Vagina (tissue), 2 donors: ENCODE measurements at regions not wholly inside any gene's neighbourhood (a gene's known extent, or its start where the extent isn't known, plus 50 kb on each side); places are given as distances from the start of the nearest gene placed in this dataset.

ENCODE experiments used
- DNase-seq, 2 donors: peaks; one replicate each; pipeline ENCODE4 v3.0.0-alpha.2; 2017; ENCODE audit errors: extremely low spot score in 2 of 2
- H3K27ac ChIP-seq: fragments of 200-600 bp; sonication (generic); one replicate; pipeline ENCODE4 v1.5.1; 2019
- H3K27me3 ChIP-seq: fragments of 200-600 bp; sonication (generic); one replicate; pipeline ENCODE4 v1.5.1; 2019
- H3K36me3 ChIP-seq, 2 donors: fragments of 200-600 bp; sonication (generic); one replicate each; pipeline ENCODE4 v1.5.1; 2017 to 2019
- H3K4me1 ChIP-seq: fragments of 200-600 bp; sonication (generic); one replicate; pipeline ENCODE4 v1.5.1; 2019
- H3K4me3 ChIP-seq, 2 donors: fragments of 200-600 bp; sonication (generic); 1 replicate in 1 of 2; 2 replicates in 1 of 2; pipeline ENCODE4 v1.5.1; 2016 to 2019
- H3K9me3 ChIP-seq: fragments of 200-600 bp; sonication (generic); one replicate; pipeline ENCODE4 v1.5.1; 2019
- CTCF ChIP-seq, 3 experiments: fragments of 450-650 bp in 2 of 3; fragments of 200-600 bp in 1 of 3; sonication (generic) in 1 of 3; IDR thresholded peaks; one replicate each; pipeline ENCODE4 v1.5.1; 2017 to 2019; ENCODE audit warnings: antibody characterized with exemption in 3 of 3, mild to moderate bottlenecking in 2 of 3, moderate library complexity in 2 of 3
- POLR2A ChIP-seq, 2 donors: fragments of 450-650 bp; IDR thresholded peaks; one replicate each; pipeline ENCODE4 v1.6.1; 2017; ENCODE audit warnings: antibody characterized with exemption in 2 of 2, mild to moderate bottlenecking in 2 of 2, moderate library complexity in 2 of 2
- POLR2AphosphoS5 ChIP-seq, 2 donors: sonication (generic); formaldehyde crosslinking; IDR thresholded peaks; one replicate each; pipeline ENCODE4 v1.9.0; 2017; ENCODE audit warnings: antibody characterized with exemption in 2 of 2, mild to moderate bottlenecking in 2 of 2, low read depth in 1 of 2; ENCODE audit not compliant: insufficient read depth in 1 of 2
- intact Hi-C: fragments of 100-400 bp; cut with DNase I; formaldehyde crosslinking; loops from one replicate; pipeline ENCODE4 v1.15.1; 2023

- no peaks in the 10 kb centered on the region for H3K27me3 ChIP-seq
- no peak for DNase-seq
- no peaks in the 10 kb centered on the region for H3K36me3 ChIP-seq
- H3K9me3 ChIP-seq, result no peaks in the 10 kb centered on the region
- no peak overlapping the region for H3K27ac ChIP-seq
- intact Hi-C loops, result no loop called here
- TF ChIP-seq CTCF (IDR thresholded peaks at IDR 0.05) (no peak), POLR2AphosphoS5 (IDR thresholded peaks at IDR 0.05; ENCODE audit: insufficient read depth in 1 of 2, low read depth in 1 of 2) (no peak), POLR2A (IDR thresholded peaks at IDR 0.05) (no peak)
- no peaks in the 10 kb centered on the region for H3K4me1 ChIP-seq
- no peak overlapping the region for H3K4me3 ChIP-seq
Measured at GRCh38 chr21:19908390-19908789, 1089.8 kb upstream of the NCAM2 start.

- H3K4me3 ChIP-seq, result no peak overlapping the region
- H3K27me3 ChIP-seq, result no peaks in the 10 kb centered on the region
- no peak for DNase-seq
- no peaks in the 10 kb centered on the region for H3K4me1 ChIP-seq
- intact Hi-C loops, result no loop called here
- no peak for TF ChIP-seq POLR2A (IDR thresholded peaks at IDR 0.05)
- H3K27ac ChIP-seq, result no peak overlapping the region
- H3K36me3 ChIP-seq, result no peaks in the 10 kb centered on the region
- no peaks in the 10 kb centered on the region for H3K9me3 ChIP-seq
Measured at GRCh38 chr21:19914028-19914427, 1084.2 kb upstream of the NCAM2 start.

- no peaks in the 10 kb centered on the region for H3K4me1 ChIP-seq
- TF ChIP-seq CTCF (IDR thresholded peaks at IDR 0.05) (no peak), POLR2AphosphoS5 (IDR thresholded peaks at IDR 0.05; ENCODE audit: insufficient read depth in 1 of 2, low read depth in 1 of 2) (no peak)
- H3K27ac ChIP-seq, result no peak overlapping the region
- no peaks in the 10 kb centered on the region for H3K36me3 ChIP-seq
- no peaks in the 10 kb centered on the region for H3K9me3 ChIP-seq
- intact Hi-C loops, result no loop called here
- no peak overlapping the region for H3K4me3 ChIP-seq
- DNase-seq, result no peak
- no peaks in the 10 kb centered on the region for H3K27me3 ChIP-seq
Measured at GRCh38 chr21:19921211-19921610, 1077.0 kb upstream of the NCAM2 start.

GRCh38 chr21:19922122-19922521 lies 1076.1 kb upstream of the NCAM2 start:
- H3K36me3 ChIP-seq, result no peaks in the 10 kb centered on the region
- TF ChIP-seq POLR2AphosphoS5 (IDR thresholded peaks at IDR 0.05; ENCODE audit: insufficient read depth in 1 of 2, low read depth in 1 of 2) (no peak), CTCF (IDR thresholded peaks at IDR 0.05) (no peak), POLR2A (IDR thresholded peaks at IDR 0.05) (no peak)
- intact Hi-C loops, result no loop called here

GRCh38 chr21:19935467-19935866 lies 1062.7 kb upstream of the NCAM2 start:
- DNase-seq, result no peak
- intact Hi-C loops, result no loop called here
- Histone ChIP-seq H3K36me3 (no peaks in the 10 kb centered on the region), H3K9me3 (no peaks in the 10 kb centered on the region), H3K4me1 (no peaks in the 10 kb centered on the region), H3K27ac (no peak overlapping the region), H3K27me3 (no peaks in the 10 kb centered on the region), H3K4me3 (no peak overlapping the region)
- no peak for TF ChIP-seq CTCF (IDR thresholded peaks at IDR 0.05)
- TF ChIP-seq POLR2A (IDR thresholded peaks at IDR 0.05), result no peak
- no peak for TF ChIP-seq POLR2AphosphoS5 (IDR thresholded peaks at IDR 0.05; ENCODE audit: insufficient read depth in 1 of 2, low read depth in 1 of 2)

More at GRCh38 chr21:19922122-19922521, 1076.1 kb upstream of the NCAM2 start:
- H3K4me3 ChIP-seq, result no peak overlapping the region
- no peaks in the 10 kb centered on the region for H3K9me3 ChIP-seq
- no peak overlapping the region for H3K27ac ChIP-seq
- H3K4me1 ChIP-seq, result no peaks in the 10 kb centered on the region
- no peaks in the 10 kb centered on the region for H3K27me3 ChIP-seq
- DNase-seq, result no peak

- H3K27me3 ChIP-seq, result no peaks in the 10 kb centered on the region
- H3K4me3 ChIP-seq, result no peak overlapping the region
- intact Hi-C loops, result no loop called here
- H3K4me1 ChIP-seq, result no peaks in the 10 kb centered on the region
- H3K9me3 ChIP-seq, result no peaks in the 10 kb centered on the region
- no peak for TF ChIP-seq POLR2AphosphoS5 (IDR thresholded peaks at IDR 0.05; ENCODE audit: insufficient read depth in 1 of 2, low read depth in 1 of 2)
- no peak for DNase-seq
- H3K36me3 ChIP-seq, result no peaks in the 10 kb centered on the region
- no peak overlapping the region for H3K27ac ChIP-seq
Measured at GRCh38 chr21:19937619-19938018, 1060.6 kb upstream of the NCAM2 start.
